GM12864 (cell line): ENCODE measurements at regions not wholly inside any gene's neighbourhood (a gene's known extent, or its start where the extent isn't known, plus 50 kb on each side); places are given as distances from the start of the nearest gene placed in this dataset.

ENCODE experiments used
- DNase-seq: peaks from one replicate; pipeline ENCODE4 v3.0.0-alpha.2; 2011; ENCODE audit warnings: low read depth
- H3K4me3 ChIP-seq: 2 replicates; pipeline ENCODE4 v1.5.1; 2011; ENCODE audit warnings: mild to moderate bottlenecking, low read depth, low read length, control low read depth
- CTCF ChIP-seq: IDR thresholded peaks from 2 replicates; pipeline ENCODE4 v1.5.1; 2011; ENCODE audit warnings: low read depth, mild to moderate bottlenecking, moderate library complexity, low read length, control low read depth, inconsistent platforms; ENCODE audit errors: missing control alignments

GRCh38 chr9:31969552-31969951 is 414.9 kb upstream of the ACO1 start:
- no peak for DNase-seq
- H3K4me3 ChIP-seq, result no peak overlapping the region
- no peak for TF ChIP-seq CTCF

- no peak for DNase-seq
- H3K4me3 ChIP-seq, result no peak overlapping the region
- TF ChIP-seq CTCF, result no peak
These were observed 400.5 kb upstream of the ACO1 start for GRCh38 chr9:31983895-31984294.

- DNase-seq, result no peak
- no peak for TF ChIP-seq CTCF
- H3K4me3 ChIP-seq, result no peak overlapping the region
These were observed 388.1 kb upstream of the ACO1 start for GRCh38 chr9:31996331-31996730.

GRCh38 chr9:32004431-32005076 is 379.9 kb upstream of the ACO1 start:
- no peak for TF ChIP-seq CTCF
- no peak for DNase-seq
- no peak overlapping the region for H3K4me3 ChIP-seq

GRCh38 chr9:32010322-32010721 is 374.1 kb upstream of the ACO1 start:
- DNase-seq, result no peak
- TF ChIP-seq CTCF, result no peak

GRCh38 chr9:32011049-32011448 is 373.4 kb upstream of the ACO1 start:
- no peak for TF ChIP-seq CTCF

More at GRCh38 chr9:32010322-32010721, 374.1 kb upstream of the ACO1 start:
- no peak overlapping the region for H3K4me3 ChIP-seq

GRCh38 chr9:32015795-32016194 is 368.6 kb upstream of the ACO1 start:
- DNase-seq, result no peak
- no peak for TF ChIP-seq CTCF

More at GRCh38 chr9:32011049-32011448, 373.4 kb upstream of the ACO1 start:
- no peak for DNase-seq
- no peak overlapping the region for H3K4me3 ChIP-seq

More at GRCh38 chr9:32015795-32016194, 368.6 kb upstream of the ACO1 start:
- H3K4me3 ChIP-seq, result no peak overlapping the region
